Neural progenitor cell (in vitro differentiated cells): ENCODE measurements at regions not wholly inside any gene's neighbourhood (a gene's known extent, or its start where the extent isn't known, plus 50 kb on each side); places are given as distances from the start of the nearest gene placed in this dataset.

Source experiments
- DNase-seq: peaks from one replicate; pipeline ENCODE4 v3.0.0-alpha.2; 2016; ENCODE audit warnings: low spot score
- H2AFZ ChIP-seq: fragments of 200-600 bp; sonication (generic); replicated peaks from 2 replicates; pipeline ENCODE4 v1.6.1; 2016; ENCODE audit warnings: antibody characterized with exemption
- H3F3A ChIP-seq: fragments of 200-600 bp; sonication (generic); 2 replicates; pipeline ENCODE4 v1.6.1; 2016; ENCODE audit warnings: antibody characterized with exemption, low read depth
- H3K27ac ChIP-seq: fragments of 200-600 bp; sonication (generic); 2 replicates; pipeline ENCODE4 v1.5.1; 2016; ENCODE audit warnings: mild to moderate bottlenecking
- H3K27me3 ChIP-seq: fragments of 200-600 bp; sonication (generic); 2 replicates; pipeline ENCODE4 v1.6.1; 2016; ENCODE audit warnings: mild to moderate bottlenecking, moderate library complexity
- H3K36me3 ChIP-seq: fragments of 200-600 bp; sonication (generic); 2 replicates; pipeline ENCODE4 v1.5.1; 2016
- H3K4me1 ChIP-seq: fragments of 200-600 bp; sonication (generic); 2 replicates; pipeline ENCODE4 v1.6.1; 2016; ENCODE audit warnings: mixed run types
- H3K4me2 ChIP-seq: fragments of 200-600 bp; sonication (generic); 2 replicates; pipeline ENCODE4 v1.6.1; 2016
- H3K4me3 ChIP-seq: fragments of 200-600 bp; sonication (generic); 2 replicates; pipeline ENCODE4 v1.5.1; 2016
- H3K79me2 ChIP-seq: fragments of 200-600 bp; sonication (generic); 2 replicates; pipeline ENCODE4 v1.6.1; 2016; ENCODE audit warnings: low read depth
- H3K9ac ChIP-seq: fragments of 200-600 bp; sonication (generic); 2 replicates; pipeline ENCODE4 v1.6.1; 2016
- H3K9me3 ChIP-seq: fragments of 200-600 bp; sonication (generic); 2 replicates; pipeline ENCODE4 v1.5.1; 2016; ENCODE audit warnings: low read depth
- H4K20me1 ChIP-seq: fragments of 200-600 bp; sonication (generic); 2 replicates; pipeline ENCODE4 v1.6.1; 2016; ENCODE audit warnings: low read depth
- H3K27ac Mint-ChIP-seq: 3 replicates; pipeline ENCODE4 v1.8.0; 2021; ENCODE audit warnings: mixed read lengths
- H3K27me3 Mint-ChIP-seq: 2 replicates; pipeline ENCODE4 v1.8.0; 2022; ENCODE audit warnings: low read depth, mild to moderate bottlenecking, inconsistent platforms, moderate library complexity, mixed read lengths; ENCODE audit not compliant: insufficient read depth
- H3K36me3 Mint-ChIP-seq: 3 replicates; pipeline ENCODE4 v1.8.0; 2021; ENCODE audit warnings: mixed read lengths
- H3K4me1 Mint-ChIP-seq: 3 replicates; pipeline ENCODE4 v1.8.0; 2021; ENCODE audit warnings: mixed read lengths
- H3K4me3 Mint-ChIP-seq: 3 replicates; pipeline ENCODE4 v1.8.0; 2021; ENCODE audit warnings: mild to moderate bottlenecking, moderate library complexity, mixed read lengths
- H3K9me3 Mint-ChIP-seq: 3 replicates; pipeline ENCODE4 v1.8.0; 2020; ENCODE audit warnings: mixed read lengths
- EZH2 ChIP-seq: fragments of 200-600 bp; sonication (generic); IDR thresholded peaks from 2 replicates; pipeline ENCODE4 v1.6.1; 2017; ENCODE audit warnings: antibody characterized with exemption, mild to moderate bottlenecking, moderate library complexity
- EZH2phosphoT487 ChIP-seq: fragments of 200-600 bp; sonication (generic); IDR thresholded peaks from 2 replicates; pipeline ENCODE4 v1.6.1; 2017; ENCODE audit warnings: antibody characterized with exemption
- TF ChIP-seq, protein P1 (sequence below): fragments of 200-600 bp; sonication (generic); IDR thresholded peaks from 2 replicates; pipeline ENCODE4 v1.5.1; 2017; ENCODE audit warnings: antibody characterized with exemption, mild to moderate bottlenecking

DNA sequence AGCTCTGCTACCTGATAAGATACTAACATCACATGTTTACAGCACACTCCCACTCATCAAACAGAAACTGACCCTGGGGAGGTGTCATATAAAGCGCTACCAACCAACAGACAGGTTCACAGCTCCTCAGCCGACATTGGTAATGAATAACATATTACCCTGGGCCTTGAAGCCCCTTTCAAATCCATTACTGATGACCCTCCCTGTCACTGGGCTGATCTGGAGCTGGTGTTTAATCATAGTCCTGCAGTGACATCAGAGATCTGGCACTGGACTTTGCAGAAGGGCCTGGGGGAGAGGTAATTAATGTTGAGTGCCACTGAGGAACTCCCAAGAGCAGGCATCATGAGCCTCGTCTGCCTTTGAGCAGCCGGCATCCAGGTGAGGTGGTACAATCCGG is 306.5 kb upstream of the NFE2L3 start:
- no peaks in the 10 kb centered on the region for H3K9me3 Mint-ChIP-seq
- Histone ChIP-seq H3K36me3 (no peaks in the 10 kb centered on the region), H2AFZ (no peak overlapping the region), H3K4me3 (no peak overlapping the region), H3K27me3 (no peaks in the 10 kb centered on the region), H3K27ac (no peak overlapping the region), H3K9ac (no peak overlapping the region), H3K4me1 (peaks cover 8% of the 10 kb centered on the region), H4K20me1 (no peaks in the 10 kb centered on the region), H3F3A (no peaks in the 10 kb centered on the region), H3K9me3 (no peaks in the 10 kb centered on the region), H3K4me2 (no peak overlapping the region), H3K79me2 (no peaks in the 10 kb centered on the region)
- H3K27ac Mint-ChIP-seq: no peak overlapping the region
- no peak for TF ChIP-seq EZH2
- DNase-seq: no peak
- H3K4me1 Mint-ChIP-seq: peaks cover 42% of the 10 kb centered on the region
- H3K4me3 Mint-ChIP-seq: no peak overlapping the region
- H3K27me3 Mint-ChIP-seq: peaks cover 6% of the 10 kb centered on the region
- H3K36me3 Mint-ChIP-seq: no peaks in the 10 kb centered on the region

DNA sequence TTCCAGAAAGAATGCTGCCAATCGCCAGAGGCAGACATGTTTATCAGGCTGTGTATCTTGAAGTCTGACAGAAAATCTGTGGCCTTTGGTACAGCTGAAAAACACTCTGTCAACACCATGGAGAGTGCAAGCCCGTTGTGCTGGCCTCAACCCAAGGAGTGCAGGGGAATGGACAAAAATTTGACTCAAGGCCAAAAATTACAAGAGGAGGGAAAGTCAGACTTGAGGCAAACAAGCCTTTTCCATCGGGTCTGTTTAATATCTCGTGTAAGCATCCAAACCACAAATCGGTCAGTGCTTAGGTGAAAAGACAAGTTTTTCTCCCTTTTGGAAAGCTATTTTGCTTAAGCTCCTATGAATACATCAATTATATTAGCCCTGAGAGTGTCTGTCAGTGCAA is 305.3 kb upstream of the NFE2L3 start:
- DNase-seq: no peak
- no peak overlapping the region for H3K4me3 ChIP-seq
- Mint-ChIP-seq H3K36me3 (no peaks in the 10 kb centered on the region), H3K4me3 (no peak overlapping the region), H3K9me3 (no peaks in the 10 kb centered on the region), H3K4me1 (peaks cover 51% of the 10 kb centered on the region), H3K27ac (no peak overlapping the region), H3K27me3 (peaks cover 9% of the 10 kb centered on the region)
- H2AFZ ChIP-seq: no peak overlapping the region
- H3K36me3 ChIP-seq: no peaks in the 10 kb centered on the region
- H3K27ac ChIP-seq: no peak overlapping the region
- H3K9me3 ChIP-seq: no peaks in the 10 kb centered on the region
- TF ChIP-seq EZH2phosphoT487 (no peak), EZH2 (no peak)
- TF ChIP-seq, protein P1, sequence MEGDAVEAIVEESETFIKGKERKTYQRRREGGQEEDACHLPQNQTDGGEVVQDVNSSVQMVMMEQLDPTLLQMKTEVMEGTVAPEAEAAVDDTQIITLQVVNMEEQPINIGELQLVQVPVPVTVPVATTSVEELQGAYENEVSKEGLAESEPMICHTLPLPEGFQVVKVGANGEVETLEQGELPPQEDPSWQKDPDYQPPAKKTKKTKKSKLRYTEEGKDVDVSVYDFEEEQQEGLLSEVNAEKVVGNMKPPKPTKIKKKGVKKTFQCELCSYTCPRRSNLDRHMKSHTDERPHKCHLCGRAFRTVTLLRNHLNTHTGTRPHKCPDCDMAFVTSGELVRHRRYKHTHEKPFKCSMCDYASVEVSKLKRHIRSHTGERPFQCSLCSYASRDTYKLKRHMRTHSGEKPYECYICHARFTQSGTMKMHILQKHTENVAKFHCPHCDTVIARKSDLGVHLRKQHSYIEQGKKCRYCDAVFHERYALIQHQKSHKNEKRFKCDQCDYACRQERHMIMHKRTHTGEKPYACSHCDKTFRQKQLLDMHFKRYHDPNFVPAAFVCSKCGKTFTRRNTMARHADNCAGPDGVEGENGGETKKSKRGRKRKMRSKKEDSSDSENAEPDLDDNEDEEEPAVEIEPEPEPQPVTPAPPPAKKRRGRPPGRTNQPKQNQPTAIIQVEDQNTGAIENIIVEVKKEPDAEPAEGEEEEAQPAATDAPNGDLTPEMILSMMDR: no peak
- H3F3A ChIP-seq: no peaks in the 10 kb centered on the region
- H4K20me1 ChIP-seq: no peaks in the 10 kb centered on the region
- peaks cover under 1% of the 10 kb centered on the region for H3K27me3 ChIP-seq
- H3K4me2 ChIP-seq: no peak overlapping the region
- no peaks in the 10 kb centered on the region for H3K79me2 ChIP-seq
- peaks cover 8% of the 10 kb centered on the region for H3K4me1 ChIP-seq
- H3K9ac ChIP-seq: no peak overlapping the region

DNA sequence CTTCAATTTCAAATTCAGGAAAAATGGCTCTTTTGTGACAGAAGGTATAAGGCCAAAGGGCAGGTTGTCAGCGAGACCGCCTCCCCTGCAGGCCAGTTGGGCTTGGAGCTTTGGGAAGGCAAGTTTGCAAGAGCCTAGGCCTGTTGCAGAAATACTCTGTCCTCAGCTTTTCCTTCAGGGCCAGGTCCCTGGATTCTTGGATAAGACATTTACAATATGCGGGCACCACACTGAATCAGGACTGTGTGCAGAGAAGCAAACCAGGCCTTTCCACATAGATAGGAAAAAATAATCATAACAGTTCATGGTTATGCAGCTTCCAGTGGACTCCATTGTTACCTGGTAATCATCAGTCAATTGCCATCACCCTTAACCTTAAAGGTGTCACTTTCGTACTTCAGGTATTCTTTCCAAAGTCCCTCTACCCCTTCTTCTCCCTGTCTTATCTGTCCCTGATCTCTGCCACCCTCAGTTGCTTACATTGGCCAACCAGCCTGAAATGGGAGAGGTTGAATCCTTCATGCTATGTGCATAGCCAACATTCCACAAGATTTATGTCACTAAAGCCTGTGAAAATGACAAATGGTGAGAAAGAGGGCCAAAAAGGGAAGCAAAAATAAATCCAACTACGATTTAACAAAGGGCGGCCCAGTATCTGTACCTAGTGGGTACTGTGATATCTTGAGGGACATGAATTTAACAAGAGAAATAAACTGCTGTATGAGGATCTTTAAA is 304.5 kb upstream of the NFE2L3 start:
- Histone ChIP-seq H3K27ac (no peak overlapping the region), H3K9me3 (no peaks in the 10 kb centered on the region), H3K4me3 (no peak overlapping the region), H3K4me1 (peaks cover 9% of the 10 kb centered on the region), H3K4me2 (no peak overlapping the region), H3K27me3 (peaks cover 8% of the 10 kb centered on the region), H3F3A (no peaks in the 10 kb centered on the region), H4K20me1 (no peaks in the 10 kb centered on the region), H3K79me2 (no peaks in the 10 kb centered on the region), H2AFZ (no peak overlapping the region), H3K36me3 (no peaks in the 10 kb centered on the region), H3K9ac (no peak overlapping the region)
- no peak for DNase-seq
- H3K27ac Mint-ChIP-seq: no peak overlapping the region
- H3K4me1 Mint-ChIP-seq: peaks cover 48% of the 10 kb centered on the region
- TF ChIP-seq EZH2 (no peak), EZH2phosphoT487 (no peak)
- TF ChIP-seq, protein P1: no peak
- peaks cover 10% of the 10 kb centered on the region for H3K27me3 Mint-ChIP-seq
- no peaks in the 10 kb centered on the region for H3K36me3 Mint-ChIP-seq
- H3K9me3 Mint-ChIP-seq: no peaks in the 10 kb centered on the region
- no peak overlapping the region for H3K4me3 Mint-ChIP-seq

DNA sequence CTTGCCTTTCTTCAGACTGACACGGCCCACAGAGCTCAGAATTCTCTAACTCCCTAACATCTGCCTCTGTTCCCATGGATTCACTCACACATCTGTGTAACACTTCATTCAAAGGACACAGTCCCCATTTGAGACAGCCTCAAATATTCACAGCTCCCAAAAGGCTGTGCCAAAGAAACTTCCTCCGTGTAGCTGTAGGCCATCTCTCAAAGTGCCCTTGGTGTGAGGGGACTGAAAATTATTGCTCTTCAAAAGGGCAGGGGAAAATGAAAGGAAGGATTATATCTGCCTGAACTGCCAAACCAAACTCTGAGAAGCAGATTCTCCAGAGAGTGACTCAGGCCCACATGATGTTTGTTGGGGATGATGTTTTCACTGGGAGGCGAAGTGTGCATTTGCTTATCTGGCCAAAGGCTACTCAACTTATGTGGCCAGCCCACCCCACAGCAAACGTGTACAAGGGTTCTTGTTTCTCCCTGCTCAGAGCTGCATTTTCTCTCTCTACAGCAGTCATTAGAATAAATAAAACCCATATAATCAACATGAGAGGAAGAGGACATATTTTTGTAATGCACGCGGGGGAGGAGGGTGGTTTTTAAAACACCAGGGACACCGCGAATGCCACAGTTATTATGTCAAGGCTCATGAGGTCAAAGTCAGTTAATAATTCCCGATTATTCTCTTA is 302.4 kb upstream of the NFE2L3 start:
- Mint-ChIP-seq H3K9me3 (no peaks in the 10 kb centered on the region), H3K4me1 (peaks cover 56% of the 10 kb centered on the region), H3K36me3 (no peaks in the 10 kb centered on the region), H3K27me3 (peaks cover 21% of the 10 kb centered on the region), H3K4me3 (peak overlapping the region; percentile 1), H3K27ac (peak overlapping the region; percentile 35)
- no peak overlapping the region for H3K4me2 ChIP-seq
- no peaks in the 10 kb centered on the region for H3K9me3 ChIP-seq
- no peak overlapping the region for H3K9ac ChIP-seq
- no peak overlapping the region for H3K4me3 ChIP-seq
- no peak for DNase-seq
- H3K36me3 ChIP-seq: no peaks in the 10 kb centered on the region
- no peaks in the 10 kb centered on the region for H3K79me2 ChIP-seq
- H3K4me1 ChIP-seq: peaks cover 28% of the 10 kb centered on the region
- H4K20me1 ChIP-seq: no peaks in the 10 kb centered on the region
- TF ChIP-seq EZH2phosphoT487 (no peak), EZH2 (no peak)
- TF ChIP-seq, protein P1: no peak
- no peak overlapping the region for H3K27ac ChIP-seq
- H2AFZ ChIP-seq: peak overlapping the region; percentile 10
- peaks cover 30% of the 10 kb centered on the region for H3K27me3 ChIP-seq
- H3F3A ChIP-seq: peaks cover 10% of the 10 kb centered on the region
